ENCODE measurements at regions not wholly inside any gene's neighbourhood (a gene's known extent, or its start where the extent isn't known, plus 50 kb on each side); places are given as distances from the start of the nearest gene placed in this dataset.

DNA sequence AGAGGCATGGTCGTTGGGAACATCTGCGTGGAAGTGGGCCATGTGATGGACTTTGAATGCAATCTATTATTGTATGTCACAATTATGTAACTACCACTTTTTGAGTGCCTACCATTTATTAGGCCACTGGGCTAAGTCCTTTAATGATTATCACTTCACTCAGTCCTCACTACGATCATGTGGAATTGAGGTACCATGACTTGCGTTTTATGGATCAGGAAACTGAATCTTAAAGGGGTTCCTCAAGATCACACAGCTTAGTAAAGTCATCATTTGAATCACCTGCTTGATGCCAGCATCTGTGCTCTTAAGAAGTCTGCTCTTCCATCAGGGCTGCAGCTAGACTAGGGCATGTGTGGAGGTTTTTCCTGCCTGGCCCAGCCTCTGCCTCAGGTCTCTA lies 136.7 kb downstream of the DAD1 start:
- no peak for DNase-seq (ENCODE audit: low read depth in 2 of 2)

DNA sequence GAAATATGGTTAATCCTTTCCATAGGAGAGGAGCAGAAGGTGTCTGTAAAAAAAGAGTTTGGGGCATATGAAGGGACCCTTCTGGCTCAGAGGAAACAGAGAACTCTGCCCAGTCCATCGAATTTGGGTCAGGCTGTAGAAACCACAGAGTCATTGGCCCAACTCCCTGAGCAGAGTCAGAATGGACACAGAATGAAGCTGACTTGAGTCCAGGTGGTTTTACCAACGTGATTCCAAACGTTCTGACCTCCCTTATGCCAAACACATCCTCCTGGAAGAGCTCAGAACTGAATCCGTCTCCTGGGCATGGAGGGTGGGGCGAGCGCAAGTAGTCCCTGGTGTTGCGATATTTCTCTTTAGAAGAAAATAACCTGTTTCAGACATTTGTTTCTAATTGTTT lies 138.8 kb downstream of the DAD1 start:
- no peak for DNase-seq (ENCODE audit: low read depth in 2 of 2)

DNA sequence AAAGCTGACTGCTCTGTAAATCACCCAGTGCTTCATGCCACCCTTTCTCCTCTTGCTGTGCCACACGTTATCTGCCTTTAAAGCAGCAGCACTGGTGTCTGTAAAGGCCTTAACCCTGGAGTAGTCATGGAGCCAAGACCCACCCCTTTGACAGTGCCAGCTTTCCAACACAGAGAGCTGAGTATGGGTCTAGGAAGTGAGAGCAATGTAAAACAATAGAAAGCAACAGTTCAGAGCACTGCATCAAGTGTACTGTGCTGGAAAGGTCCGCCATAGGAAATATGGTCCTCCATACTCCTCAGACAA lies 139.5 kb downstream of the DAD1 start:
- no peak for DNase-seq (ENCODE audit: low read depth in 2 of 2)

DNA sequence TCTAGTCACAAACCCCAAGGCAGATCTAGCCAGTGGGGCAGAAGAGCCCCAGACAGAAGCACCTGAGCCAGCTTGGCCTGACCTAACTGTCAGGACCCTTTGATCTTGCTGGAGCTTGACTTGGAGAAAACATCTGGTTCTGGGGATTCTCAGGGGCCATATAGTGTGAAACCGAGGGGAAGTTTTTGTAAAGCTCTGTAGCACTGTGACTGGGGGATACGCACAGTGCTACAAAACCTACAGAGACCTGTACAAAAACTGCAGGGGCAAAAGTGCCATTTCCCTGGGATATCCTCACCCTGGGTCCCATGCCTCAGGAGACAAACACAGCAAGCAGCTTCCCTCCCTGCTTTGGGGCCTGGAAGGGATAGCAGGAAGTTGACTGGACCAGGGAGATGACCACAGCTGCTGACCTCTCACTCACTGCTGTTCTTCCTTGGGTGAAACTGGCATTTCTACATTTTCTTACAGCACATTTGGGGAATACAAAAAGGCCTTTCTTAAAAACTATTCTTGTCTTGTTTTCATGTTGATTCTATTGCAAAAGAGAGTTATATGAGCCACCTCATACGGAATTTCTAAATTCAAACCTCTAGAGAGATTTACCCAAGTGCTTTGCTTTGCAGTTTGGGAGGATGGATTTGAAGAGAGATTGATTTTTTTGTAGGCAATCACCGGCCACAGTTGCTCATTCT lies 140.0 kb downstream of the DAD1 start:
- no peak for DNase-seq (ENCODE audit: low read depth in 2 of 2)

DNA sequence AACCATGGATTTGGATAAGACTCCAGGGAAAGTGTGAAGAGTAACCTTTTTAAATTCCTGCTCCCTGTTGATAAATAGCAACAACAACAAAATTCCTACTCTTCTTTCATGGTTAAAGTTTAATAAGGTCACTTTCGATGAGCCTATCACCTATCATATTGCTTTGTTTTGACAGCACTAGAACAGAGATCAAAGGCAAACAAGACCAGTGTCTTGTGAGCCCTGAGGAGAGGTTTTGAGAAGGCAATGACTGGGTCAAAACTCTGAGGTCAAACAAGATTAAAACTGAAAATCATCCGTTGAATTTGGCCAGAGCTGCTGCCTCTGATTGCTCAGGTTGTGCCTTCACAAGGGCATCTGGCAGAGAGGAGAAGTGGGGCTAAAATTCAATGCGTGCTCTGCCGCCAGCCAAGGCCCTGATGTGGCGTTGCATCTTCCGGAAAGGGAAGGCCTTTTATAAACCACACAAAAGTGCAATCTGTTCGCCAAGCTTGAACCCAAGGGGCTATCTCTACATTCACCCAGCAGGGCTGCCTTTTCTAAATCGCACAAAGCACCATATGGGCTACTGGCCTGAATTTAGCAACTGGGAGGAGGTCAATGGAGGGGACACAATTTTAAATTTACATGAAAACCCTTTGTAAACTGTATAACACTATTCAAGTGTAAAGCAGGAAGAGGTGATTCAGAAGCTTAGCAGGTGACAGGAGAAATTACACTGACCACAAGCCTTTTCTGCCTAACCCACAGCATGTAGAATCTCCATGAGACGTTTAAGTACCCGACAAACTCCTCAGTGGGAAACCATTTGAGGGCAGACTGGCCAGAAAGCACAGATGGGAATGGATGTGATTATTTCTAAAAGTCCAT lies 140.8 kb downstream of the DAD1 start:
- DNase-seq (ENCODE audit: low read depth in 2 of 2) = no peak

DNA sequence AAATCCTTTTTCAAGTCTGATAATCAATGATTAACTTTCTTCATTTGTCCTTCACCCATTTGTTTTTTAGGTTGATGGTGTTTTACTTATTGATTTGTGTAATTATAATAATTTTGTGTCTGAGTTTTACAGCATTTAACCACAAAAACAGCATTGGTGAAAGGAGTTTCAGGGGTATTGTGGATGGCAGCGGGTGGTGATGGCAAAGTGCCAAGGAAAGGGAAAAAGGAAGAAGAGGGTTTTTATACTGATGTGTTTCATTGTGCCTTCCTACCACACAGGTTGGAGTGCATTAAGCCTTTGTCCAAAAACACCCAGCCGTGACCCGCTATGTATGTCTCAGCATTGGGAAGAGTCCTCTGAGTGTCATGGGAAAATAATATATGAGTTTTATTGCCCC lies 150.3 kb downstream of the DAD1 start:
- no peak for DNase-seq (ENCODE audit: low read depth in 2 of 2)

DNA sequence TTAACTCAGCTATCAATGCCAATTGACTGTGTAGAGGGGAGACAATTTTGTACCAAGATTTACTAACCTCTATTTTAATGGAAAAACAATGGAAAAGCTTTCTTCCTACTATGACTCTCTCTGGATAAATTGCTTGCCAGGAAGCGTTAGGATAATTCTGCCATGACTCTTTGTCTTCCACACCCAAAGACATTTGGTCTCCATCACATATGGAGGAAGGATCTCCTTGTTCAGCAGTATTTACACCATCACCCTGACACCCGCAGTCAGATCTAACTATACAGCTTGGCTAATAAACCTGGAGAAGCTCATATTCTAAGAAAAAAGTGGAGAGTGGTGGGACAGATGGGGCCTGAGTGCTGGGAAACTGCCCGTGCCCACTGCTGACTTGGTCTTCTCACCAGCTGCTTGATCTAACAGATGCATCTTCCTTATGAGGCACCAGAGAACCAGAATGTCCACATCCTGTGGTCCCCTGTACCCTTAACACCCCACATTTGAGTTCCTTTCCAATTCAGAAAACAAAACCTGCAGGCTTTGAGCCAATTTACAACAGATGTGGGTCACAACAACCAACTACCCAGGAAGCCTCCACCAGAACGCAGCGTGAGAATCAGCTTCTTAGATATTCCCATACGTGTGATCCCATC lies 154.0 kb downstream of the DAD1 start:
- DNase-seq (ENCODE audit: low read depth in 2 of 2) = no peak

DNA sequence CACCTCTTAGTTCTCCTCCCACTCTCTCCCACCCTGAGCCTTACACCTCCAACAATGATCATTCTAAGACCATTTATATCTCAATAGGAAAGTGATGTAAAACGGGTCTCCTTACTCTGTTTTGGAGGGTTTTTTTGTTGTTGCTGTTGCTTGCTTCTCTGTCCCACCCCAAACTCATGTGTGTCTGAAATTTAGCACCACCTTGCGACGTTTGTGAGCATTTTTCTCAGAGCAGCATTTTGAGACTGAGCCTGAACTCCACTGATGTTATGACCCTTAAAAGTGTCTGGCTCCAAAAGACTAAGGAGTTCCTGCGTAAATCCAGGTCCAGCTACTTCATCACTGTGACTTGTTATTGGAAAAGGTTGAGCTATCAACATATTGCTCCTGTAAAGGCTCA lies 155.0 kb downstream of the DAD1 start:
- no peak for DNase-seq (ENCODE audit: low read depth in 2 of 2)

DNA sequence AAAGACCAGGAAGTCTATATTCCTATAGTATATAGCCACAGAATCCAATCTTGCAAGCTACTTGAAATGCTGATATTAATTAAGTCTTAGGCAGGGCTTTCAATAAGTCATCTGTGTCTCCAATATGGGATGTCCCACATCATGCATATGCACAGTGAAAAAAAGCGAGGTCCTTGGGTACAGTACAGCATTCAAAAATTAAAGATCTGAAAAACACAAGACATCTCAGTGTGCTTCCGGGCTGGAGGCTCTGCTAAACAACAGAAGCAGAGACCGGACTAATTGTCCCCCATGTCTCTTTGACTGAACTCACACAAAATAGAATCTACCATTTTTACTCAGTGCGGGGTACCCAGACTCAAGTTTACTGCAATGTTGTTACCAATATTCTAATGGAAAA lies 156.0 kb downstream of the DAD1 start:
- DNase-seq (ENCODE audit: low read depth in 2 of 2) = no peak

DNA sequence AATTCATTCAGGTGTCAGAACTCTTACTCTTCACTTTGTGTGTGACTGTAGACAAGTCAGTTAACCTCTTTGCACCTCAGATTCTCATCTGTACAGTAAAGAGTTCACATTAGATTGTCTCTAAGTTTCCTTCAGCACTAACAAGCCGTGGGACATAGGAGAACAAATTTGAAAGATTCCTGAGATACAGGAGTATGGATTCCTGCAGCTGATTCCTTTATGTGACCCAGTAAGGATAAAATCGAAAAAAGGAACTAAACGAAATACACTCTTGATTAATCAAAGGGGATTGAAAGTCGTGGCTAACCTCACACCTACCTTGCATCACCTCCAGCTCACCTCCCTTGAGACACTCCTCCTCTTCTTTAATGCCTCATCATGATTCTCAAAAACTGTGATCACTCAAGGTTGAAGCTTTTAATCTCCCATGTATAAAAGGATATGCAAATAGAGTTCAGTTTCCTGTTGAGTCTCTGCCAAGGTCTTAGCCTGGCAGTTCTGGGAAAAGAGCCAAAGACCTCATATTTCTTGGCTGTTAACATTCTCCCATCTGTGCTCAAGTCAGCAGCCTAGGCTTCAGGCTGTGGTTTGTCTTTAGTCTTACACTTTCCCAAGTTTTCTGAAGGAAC lies 156.6 kb downstream of the DAD1 start:
- DNase-seq (ENCODE audit: low read depth in 2 of 2) = no peak

DNA sequence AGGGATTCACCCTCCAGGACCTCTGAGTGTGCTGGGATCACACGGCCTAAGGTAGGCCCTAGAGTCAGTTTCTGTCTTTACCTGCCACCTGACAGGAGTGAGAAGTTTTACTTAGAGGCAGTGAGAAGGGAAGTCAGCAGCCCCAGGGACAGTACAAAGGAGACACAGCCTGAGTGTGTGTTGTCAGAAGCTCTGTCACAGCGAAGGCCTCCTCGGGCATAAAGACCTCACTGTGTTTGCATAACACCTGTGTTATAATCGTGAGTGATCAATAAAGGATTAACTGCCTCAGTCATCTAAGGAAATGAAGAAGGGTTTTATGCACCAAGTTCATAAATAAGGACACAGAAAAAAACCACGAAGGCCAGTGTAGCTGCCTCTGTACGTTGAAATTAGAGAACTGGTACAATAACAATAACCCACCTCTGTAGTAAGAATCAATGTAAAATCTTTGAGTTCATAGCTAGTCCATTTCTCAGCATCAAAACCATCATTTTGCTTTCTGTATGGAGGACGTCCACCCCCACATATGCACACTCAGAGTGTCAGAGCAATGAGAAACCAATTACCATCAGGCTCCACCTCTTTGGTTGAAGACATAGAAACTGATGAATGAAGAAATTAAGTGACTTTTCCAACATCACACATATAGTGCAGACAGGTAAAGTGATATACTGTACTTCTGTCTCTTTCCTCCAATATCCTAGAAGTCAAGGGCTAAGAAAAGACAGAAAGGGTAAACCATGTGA lies 159.3 kb downstream of the DAD1 start:
- no peak for DNase-seq (ENCODE audit: low read depth in 2 of 2)

DNA sequence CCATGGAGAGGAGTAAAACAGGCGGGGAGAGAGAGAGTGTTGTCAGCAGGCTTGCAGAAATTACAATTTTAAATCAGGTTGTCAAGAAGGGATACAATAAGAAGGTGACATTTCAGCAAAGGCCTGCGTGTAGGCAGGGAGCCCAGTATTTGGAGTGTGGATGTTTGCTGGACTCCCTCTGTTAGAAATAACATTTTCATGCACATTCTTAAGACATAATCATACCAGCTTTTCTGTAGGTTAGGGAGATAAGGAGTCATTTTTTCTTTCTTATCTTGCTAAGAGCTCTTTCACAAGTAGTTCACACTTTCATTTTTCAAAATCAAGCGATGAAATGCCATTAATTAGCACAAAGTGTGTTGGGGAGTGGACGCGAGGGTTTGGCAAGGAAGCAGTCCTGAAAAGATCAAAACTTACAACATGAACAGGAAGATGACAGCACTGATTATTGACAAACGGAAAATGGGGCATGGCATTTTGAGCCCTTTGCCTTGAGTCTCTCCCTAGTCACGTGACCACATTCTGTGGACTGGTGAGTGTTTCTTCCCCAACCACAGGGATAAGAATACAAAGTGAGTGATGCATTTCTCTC lies 160.2 kb downstream of the DAD1 start:
- DNase-seq (ENCODE audit: low read depth in 2 of 2) = no peak

DNA sequence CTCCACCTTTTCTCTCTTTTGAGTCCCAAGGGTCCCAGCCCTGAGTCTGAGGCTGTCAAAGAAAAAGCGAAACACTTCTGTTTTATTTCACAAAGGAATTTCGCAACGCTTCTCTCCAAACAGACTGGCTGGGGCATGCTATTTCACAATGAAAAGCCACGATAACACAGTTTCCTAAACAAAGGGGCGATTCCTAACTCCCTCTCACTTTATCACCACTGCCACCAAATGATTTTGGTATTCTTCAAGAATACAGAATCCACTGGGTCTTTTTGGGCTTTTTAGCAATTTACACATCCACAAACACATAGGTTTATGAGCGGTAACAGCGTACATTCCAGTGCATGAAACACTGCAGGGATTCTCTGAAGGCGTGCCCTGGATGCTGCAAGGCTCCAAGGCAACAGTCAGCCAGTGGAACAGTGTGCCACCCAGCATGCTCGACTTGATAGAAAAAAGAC lies 161.2 kb downstream of the DAD1 start:
- no peak for DNase-seq (ENCODE audit: low read depth in 2 of 2)

DNA sequence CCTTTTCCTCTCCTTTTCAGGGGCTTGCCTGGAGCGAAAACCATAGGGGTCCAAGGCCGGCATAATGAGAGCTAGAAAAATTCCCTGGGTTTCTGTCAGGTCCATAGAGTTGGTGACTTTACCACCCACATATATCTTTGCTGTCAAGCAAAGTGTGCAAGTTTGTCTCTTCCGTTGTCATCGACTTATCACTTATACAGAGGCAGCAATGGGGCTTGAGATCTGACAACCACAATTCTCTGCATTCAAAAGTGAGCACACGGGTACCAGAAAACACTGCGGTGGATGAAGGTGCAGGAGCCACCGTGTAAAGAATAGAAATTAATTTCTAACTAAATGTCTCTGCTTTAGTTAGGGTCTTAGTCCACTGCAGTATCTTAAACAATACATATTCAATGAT lies 162.3 kb downstream of the DAD1 start:
- no peak for DNase-seq (ENCODE audit: low read depth in 2 of 2)

DNA sequence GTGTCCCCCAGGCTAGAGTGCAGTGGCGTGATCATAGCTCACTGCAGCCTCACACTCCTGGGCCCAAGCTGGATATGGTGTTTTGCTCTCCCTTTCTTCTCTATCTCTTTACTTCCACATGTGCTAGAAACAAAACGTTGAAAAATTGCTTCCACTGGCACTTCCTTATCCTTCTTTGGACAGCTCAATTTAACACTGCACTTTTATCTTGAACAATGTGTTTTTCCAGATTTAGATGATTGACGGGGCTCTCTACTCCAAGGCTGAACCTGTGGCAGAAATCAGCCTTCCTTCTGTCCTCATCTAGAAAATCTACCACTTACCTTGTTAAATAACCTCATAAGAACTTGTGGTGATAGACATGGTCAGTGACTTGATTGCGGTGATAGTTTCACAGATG lies 165.1 kb downstream of the DAD1 start:
- no peak for DNase-seq (ENCODE audit: low read depth in 2 of 2)

DNA sequence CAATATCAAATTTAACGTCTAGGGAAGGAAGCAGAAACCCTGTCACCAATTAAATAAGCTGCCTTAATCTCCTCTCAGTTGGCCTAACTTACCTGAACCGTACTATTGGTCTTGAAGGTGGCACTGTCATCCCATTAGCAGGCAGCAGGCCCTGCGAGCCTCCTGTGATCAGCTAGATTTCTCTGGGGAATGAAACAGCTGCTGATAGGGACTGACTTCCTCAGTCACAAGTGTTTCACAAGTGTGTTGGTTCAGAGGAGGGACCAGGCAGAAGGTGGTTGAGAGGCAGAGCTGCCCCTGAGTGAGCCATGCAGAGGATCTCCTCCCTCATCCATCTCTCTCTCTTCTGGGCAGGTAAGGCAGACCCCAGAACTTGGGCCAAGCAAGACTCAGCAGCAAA lies 166.8 kb downstream of the DAD1 start:
- no peak for DNase-seq (ENCODE audit: low read depth in 2 of 2)

DNA sequence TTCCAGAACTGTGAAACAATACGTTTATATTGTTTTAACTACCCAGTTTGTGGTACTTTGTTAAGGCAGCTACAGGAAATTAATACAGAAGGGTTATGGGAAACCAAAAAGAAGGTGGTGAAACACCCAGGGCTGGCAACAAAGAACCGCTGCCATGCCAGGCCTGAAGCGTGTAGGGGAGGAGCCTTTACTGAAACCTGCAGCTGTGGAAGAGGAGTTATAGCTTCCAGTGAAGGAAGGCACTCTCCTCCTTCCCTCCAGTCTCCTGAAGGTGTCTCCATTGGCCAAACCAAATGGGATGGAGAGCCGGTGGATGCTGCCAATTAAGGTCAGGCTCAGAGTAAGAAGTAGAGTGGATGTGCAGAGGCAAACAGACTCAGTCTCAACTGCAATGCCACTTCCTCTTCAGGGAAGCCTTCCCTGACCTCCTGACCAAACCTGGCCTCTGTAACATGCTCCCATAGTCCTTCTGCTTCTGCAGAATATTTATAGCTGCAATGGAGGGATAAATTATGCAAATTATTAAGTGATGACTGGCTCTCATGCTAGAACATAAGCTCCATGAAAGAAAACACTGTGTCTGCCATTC lies 168.3 kb downstream of the DAD1 start:
- DNase-seq (ENCODE audit: low read depth in 2 of 2) = no peak

DNA sequence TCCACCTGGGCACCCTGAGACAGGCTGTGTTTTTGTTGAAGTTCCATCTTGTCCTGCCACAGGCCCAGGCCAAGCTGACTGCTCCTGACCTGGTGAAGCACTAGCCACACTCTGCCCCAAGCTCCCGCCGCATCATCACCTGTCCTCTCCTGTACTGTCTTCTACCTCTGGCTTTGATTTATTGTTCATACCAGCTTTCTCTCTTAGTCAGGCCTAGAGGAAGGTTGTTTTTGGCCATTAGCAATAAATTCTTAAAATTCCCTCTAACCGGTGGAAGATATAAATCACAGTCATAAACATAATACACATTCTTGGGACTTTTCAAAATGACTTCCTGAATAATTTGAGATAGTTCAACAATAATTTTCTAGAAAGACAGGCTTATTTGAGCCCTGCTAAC lies 169.4 kb downstream of the DAD1 start:
- no peak for DNase-seq (ENCODE audit: low read depth in 2 of 2)

DNA sequence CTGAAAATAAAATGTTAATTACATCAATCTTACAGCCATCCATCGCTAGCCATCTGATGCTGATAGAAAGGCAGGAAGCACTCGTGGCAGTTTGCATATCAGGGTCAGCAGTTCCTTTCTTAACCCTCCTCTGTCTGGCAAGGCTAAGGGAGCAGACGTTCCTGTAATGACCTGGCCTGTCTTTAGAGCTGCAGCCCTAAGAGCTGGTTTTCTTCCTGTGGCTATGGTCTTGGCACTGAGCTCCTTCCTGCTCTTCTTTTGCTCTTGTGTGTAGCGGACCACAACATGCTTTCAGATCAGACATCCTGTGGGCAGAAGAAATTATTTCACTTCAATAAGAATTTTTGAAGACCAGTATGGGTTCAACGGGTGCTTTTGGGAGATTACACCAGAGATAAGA lies 170.4 kb downstream of the DAD1 start:
- no peak for DNase-seq (ENCODE audit: low read depth in 2 of 2)

DNA sequence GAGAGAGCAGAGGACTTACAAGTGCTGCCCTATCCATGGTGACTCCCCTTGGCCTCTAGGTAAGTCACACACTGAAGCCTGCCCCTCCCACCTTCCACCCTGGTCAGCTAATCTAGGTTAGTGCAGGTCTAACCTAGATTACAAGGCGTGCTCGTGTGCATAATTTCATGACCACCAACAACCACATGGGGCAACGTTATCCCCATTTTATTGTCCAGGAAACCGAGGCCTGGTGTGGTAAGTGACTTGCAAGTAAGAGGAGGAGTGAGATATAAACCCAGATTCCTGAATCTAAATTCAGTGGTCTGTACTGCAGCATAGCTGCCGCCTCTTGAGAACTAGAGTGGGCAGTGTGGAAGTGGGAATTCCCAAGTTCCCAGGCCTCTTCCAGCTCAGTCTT lies 171.1 kb downstream of the DAD1 start:
- no peak for DNase-seq (ENCODE audit: low read depth in 2 of 2)

DNA sequence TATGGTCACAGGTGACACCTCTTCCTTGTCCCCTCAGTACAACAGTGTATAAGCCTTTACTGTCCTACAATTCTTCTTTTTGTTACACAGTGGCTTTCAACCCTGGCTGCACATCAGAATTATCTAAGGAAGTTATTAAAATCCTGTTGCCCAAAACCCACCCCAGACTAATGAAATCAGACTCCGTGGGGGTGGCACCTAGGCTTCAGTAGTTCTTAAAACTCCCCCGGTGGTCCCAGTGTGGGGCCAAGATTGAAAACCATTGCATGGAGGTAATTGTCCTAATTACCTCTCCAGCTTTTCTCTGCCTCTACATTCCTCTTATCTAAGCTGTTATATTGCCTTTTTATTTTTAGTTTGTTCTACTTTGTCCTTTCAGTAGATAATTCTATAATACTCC lies 172.8 kb downstream of the DAD1 start:
- no peak for DNase-seq (ENCODE audit: low read depth in 2 of 2)

Data from stimulated activated CD4-positive, alpha-beta T cell treated with anti-CD3 and anti-CD28 coated beads, Interleukin-15, amount 100 ng/mL, for 48 hours (primary cell).